C4-2B (cell line): ENCODE measurements at regions not wholly inside any gene's neighbourhood (a gene's known extent, or its start where the extent isn't known, plus 50 kb on each side); places are given as distances from the start of the nearest gene placed in this dataset.
A peak's percentile ranks its signal among the peaks of the same experiment; 100 is the strongest.

Source experiments
- H3K27ac ChIP-seq: fragments of 450-650 bp; 2 replicates; pipeline ENCODE4 v1.5.1; 2017
- CTCF ChIP-seq: fragments of 450-650 bp; conservative IDR thresholded peaks from 2 replicates; pipeline ENCODE4 v1.5.1; 2017; ENCODE audit warnings: mild to moderate bottlenecking
- ZFX ChIP-seq: fragments of 450-650 bp; IDR thresholded peaks from 2 replicates; pipeline ENCODE4 v1.6.1; 2017

GRCh38 chr9:107137495-107138202, 145.4 kb upstream of the RAD23B start:
- no peak overlapping the region for H3K27ac ChIP-seq
- peak; percentile 88 for TF ChIP-seq CTCF
- TF ChIP-seq ZFX, result no peak

- TF ChIP-seq ZFX (no peak), CTCF (no peak)
- H3K27ac ChIP-seq, result no peak overlapping the region
These were observed 144.7 kb upstream of the RAD23B start for GRCh38 chr9:107138261-107138992.

GRCh38 chr9:107141967-107142366, 141.1 kb upstream of the RAD23B start:
- H3K27ac ChIP-seq, result no peak overlapping the region
- TF ChIP-seq ZFX (no peak), CTCF (peak; percentile 53)

- TF ChIP-seq ZFX, result no peak
- no peak for TF ChIP-seq CTCF
- no peak overlapping the region for H3K27ac ChIP-seq
These were observed 140.6 kb upstream of the RAD23B start for GRCh38 chr9:107142430-107142829.

- TF ChIP-seq CTCF, result no peak
- TF ChIP-seq ZFX, result no peak
These were observed 140.0 kb upstream of the RAD23B start for GRCh38 chr9:107142896-107143603.

GRCh38 chr9:107144475-107144874, 138.6 kb upstream of the RAD23B start:
- H3K27ac ChIP-seq, result no peak overlapping the region
- TF ChIP-seq CTCF (no peak), ZFX (no peak)

More at GRCh38 chr9:107142896-107143603, 140.0 kb upstream of the RAD23B start:
- no peak overlapping the region for H3K27ac ChIP-seq

- TF ChIP-seq ZFX, result no peak
- TF ChIP-seq CTCF, result no peak
- no peak overlapping the region for H3K27ac ChIP-seq
These were observed 135.9 kb upstream of the RAD23B start for GRCh38 chr9:107147134-107147533.
